MM.1S (cell line): ENCODE measurements at regions not wholly inside any gene's neighbourhood (a gene's known extent, or its start where the extent isn't known, plus 50 kb on each side); places are given as distances from the start of the nearest gene placed in this dataset.

ENCODE experiments used
- DNase-seq: peaks from one replicate; pipeline ENCODE4 v3.0.0-alpha.2; 2015
- H2AFZ ChIP-seq: fragments of 300-600 bp; sonication (generic); 2 replicates; pipeline ENCODE4 v1.6.0; 2016; ENCODE audit warnings: antibody characterized with exemption, low read length
- H3F3A ChIP-seq: fragments of 300-600 bp; sonication (generic); 2 replicates; pipeline ENCODE4 v1.6.1; 2016; ENCODE audit warnings: mild to moderate bottlenecking, antibody characterized with exemption, low read length, moderate library complexity, mixed read lengths; ENCODE audit not compliant: insufficient read depth
- H3K27ac ChIP-seq: fragments of 300-600 bp; sonication (generic); 2 replicates; pipeline ENCODE4 v1.5.1; 2016; ENCODE audit warnings: mild to moderate bottlenecking, low read length
- H3K27me3 ChIP-seq: fragments of 300-600 bp; sonication (generic); replicated peaks from 2 replicates; pipeline ENCODE4 v1.6.0; 2016; ENCODE audit warnings: low read length; ENCODE audit not compliant: insufficient read depth
- H3K36me3 ChIP-seq: fragments of 300-600 bp; sonication (generic); replicated peaks from 2 replicates; pipeline ENCODE4 v1.6.1; 2016; ENCODE audit warnings: mild to moderate bottlenecking, low read length, mixed read lengths; ENCODE audit not compliant: insufficient read depth
- H3K4me1 ChIP-seq: fragments of 300-600 bp; sonication (generic); 2 replicates; pipeline ENCODE4 v1.6.1; 2016; ENCODE audit warnings: low read length, mixed read lengths
- H3K4me2 ChIP-seq: fragments of 300-600 bp; sonication (generic); 2 replicates; pipeline ENCODE4 v1.6.0; 2016; ENCODE audit warnings: low read depth, low read length
- H3K4me3 ChIP-seq: fragments of 300-600 bp; sonication (generic); 2 replicates; pipeline ENCODE4 v1.5.1; 2016; ENCODE audit warnings: low read length, mixed read lengths
- H3K79me2 ChIP-seq: fragments of 300-600 bp; sonication (generic); 2 replicates; pipeline ENCODE4 v1.6.1; 2016; ENCODE audit warnings: mixed run types, low read length, mixed read lengths
- H3K9ac ChIP-seq: fragments of 300-600 bp; sonication (generic); 2 replicates; pipeline ENCODE4 v1.6.1; 2016; ENCODE audit warnings: low read length, mixed read lengths
- H3K9me2 ChIP-seq: fragments of 300-600 bp; sonication (generic); replicated peaks from 2 replicates; pipeline ENCODE4 v1.6.1; 2016; ENCODE audit warnings: mild to moderate bottlenecking, low read length, mixed read lengths; ENCODE audit not compliant: insufficient read depth
- H3K9me3 ChIP-seq: fragments of 300-600 bp; sonication (generic); replicated peaks from 2 replicates; pipeline ENCODE4 v1.6.1; 2016; ENCODE audit warnings: mild to moderate bottlenecking, low read length, mixed read lengths; ENCODE audit not compliant: insufficient read depth
- H4K20me1 ChIP-seq: fragments of 300-600 bp; sonication (generic); 2 replicates; pipeline ENCODE4 v1.6.1; 2016; ENCODE audit warnings: mild to moderate bottlenecking, low read length, moderate library complexity, mixed read lengths; ENCODE audit not compliant: insufficient read depth
- EZH2 ChIP-seq: fragments of 300-600 bp; sonication (generic); optimal IDR thresholded peaks from 2 replicates; pipeline ENCODE3; 2017; ENCODE audit warnings: low read depth, mild to moderate bottlenecking, antibody characterized with exemption, low read length, mixed read lengths
- EZH2phosphoT487 ChIP-seq: fragments of 300-600 bp; sonication (generic); IDR thresholded peaks from 2 replicates; pipeline ENCODE4 v1.6.1; 2018; ENCODE audit warnings: antibody characterized with exemption, low read length
- TF ChIP-seq, protein P1 (sequence below): fragments of 300-600 bp; sonication (generic); IDR thresholded peaks from 2 replicates; pipeline ENCODE4 v1.5.1; 2016; ENCODE audit warnings: antibody characterized with exemption, low read length, mixed read lengths

DNA sequence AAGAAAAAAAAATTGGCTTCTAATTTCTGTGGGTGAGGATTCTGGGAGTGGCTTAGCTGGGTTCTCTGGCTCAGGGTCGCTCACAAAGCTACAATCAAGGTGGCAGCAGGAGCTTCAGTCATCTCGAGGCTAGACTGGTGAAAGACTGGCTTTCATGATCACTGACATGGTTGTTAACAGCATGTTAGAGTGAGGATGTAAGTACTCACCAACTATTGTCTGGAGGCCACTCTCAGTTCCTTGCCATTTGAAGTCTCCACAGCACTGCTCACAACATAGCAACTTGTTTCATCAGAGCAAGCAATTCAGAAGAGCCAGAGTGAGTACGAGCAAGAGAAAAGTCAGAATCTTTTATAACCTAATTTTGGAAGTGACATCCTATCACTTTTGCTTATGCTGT is 145.7 kb upstream of the PRSS16 start:
- H3K27ac ChIP-seq: no peak overlapping the region
- no peak overlapping the region for H2AFZ ChIP-seq
- H4K20me1 ChIP-seq: no peaks in the 10 kb centered on the region
- H3K9me3 ChIP-seq: no peaks in the 10 kb centered on the region
- H3K9me2 ChIP-seq: no peaks in the 10 kb centered on the region
- no peak for TF ChIP-seq EZH2
- TF ChIP-seq, protein P1, sequence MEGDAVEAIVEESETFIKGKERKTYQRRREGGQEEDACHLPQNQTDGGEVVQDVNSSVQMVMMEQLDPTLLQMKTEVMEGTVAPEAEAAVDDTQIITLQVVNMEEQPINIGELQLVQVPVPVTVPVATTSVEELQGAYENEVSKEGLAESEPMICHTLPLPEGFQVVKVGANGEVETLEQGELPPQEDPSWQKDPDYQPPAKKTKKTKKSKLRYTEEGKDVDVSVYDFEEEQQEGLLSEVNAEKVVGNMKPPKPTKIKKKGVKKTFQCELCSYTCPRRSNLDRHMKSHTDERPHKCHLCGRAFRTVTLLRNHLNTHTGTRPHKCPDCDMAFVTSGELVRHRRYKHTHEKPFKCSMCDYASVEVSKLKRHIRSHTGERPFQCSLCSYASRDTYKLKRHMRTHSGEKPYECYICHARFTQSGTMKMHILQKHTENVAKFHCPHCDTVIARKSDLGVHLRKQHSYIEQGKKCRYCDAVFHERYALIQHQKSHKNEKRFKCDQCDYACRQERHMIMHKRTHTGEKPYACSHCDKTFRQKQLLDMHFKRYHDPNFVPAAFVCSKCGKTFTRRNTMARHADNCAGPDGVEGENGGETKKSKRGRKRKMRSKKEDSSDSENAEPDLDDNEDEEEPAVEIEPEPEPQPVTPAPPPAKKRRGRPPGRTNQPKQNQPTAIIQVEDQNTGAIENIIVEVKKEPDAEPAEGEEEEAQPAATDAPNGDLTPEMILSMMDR: no peak
- no peak for TF ChIP-seq EZH2phosphoT487
- H3K36me3 ChIP-seq: no peaks in the 10 kb centered on the region
- no peaks in the 10 kb centered on the region for H3F3A ChIP-seq
- no peaks in the 10 kb centered on the region for H3K27me3 ChIP-seq
- no peak overlapping the region for H3K9ac ChIP-seq
- no peak for DNase-seq
- H3K4me1 ChIP-seq: no peaks in the 10 kb centered on the region
- H3K4me3 ChIP-seq: no peak overlapping the region
- no peak overlapping the region for H3K4me2 ChIP-seq
- no peaks in the 10 kb centered on the region for H3K79me2 ChIP-seq

DNA sequence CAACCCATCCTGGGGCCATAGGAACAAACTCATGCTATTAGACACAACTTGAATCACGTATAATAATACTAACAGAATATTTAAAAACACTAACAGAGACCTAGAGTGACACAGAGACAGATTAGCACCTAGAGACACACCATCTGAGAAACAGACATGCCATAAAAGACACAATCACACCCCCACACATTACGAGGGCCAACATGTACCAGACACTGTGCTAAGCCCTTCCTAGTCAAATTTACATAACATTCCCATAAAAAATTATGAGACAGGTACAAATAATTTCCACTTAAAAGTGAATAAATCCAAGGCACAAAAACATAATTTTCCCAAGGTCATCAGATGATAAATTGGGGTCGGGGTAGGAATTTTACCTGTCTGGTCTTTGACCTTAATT is 141.1 kb upstream of the PRSS16 start:
- H3K9me2 ChIP-seq: no peaks in the 10 kb centered on the region
- no peaks in the 10 kb centered on the region for H3K79me2 ChIP-seq
- H3K4me2 ChIP-seq: no peak overlapping the region
- H3K9me3 ChIP-seq: no peaks in the 10 kb centered on the region
- no peaks in the 10 kb centered on the region for H3K36me3 ChIP-seq
- no peak overlapping the region for H3K9ac ChIP-seq
- H3K4me3 ChIP-seq: no peak overlapping the region
- no peaks in the 10 kb centered on the region for H3K4me1 ChIP-seq
- TF ChIP-seq EZH2phosphoT487 (no peak), EZH2 (no peak)
- TF ChIP-seq, protein P1: no peak
- no peaks in the 10 kb centered on the region for H4K20me1 ChIP-seq
- H2AFZ ChIP-seq: no peak overlapping the region
- H3K27ac ChIP-seq: no peak overlapping the region
- no peaks in the 10 kb centered on the region for H3K27me3 ChIP-seq
- no peaks in the 10 kb centered on the region for H3F3A ChIP-seq
- DNase-seq: no peak

DNA sequence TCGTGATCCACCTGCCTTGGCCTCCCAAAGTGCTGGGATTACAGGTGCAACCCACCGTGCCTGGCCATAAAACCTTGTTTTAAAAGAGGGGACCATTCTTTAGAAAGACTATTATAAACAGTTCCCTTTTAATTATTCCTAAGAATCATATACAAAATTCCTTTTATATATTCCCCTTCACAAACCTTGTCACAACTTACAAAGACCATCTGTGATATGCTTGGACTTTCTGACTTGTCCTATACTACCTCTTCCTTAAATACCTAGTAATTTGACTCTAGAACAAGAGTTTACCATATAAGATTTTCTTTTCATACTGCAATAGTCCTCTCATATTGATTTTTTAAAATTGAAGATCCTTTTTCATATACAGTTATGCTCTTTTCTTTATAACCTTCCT is 135.8 kb upstream of the PRSS16 start:
- Histone ChIP-seq H2AFZ (no peak overlapping the region), H3K27ac (no peak overlapping the region), H3K36me3 (no peaks in the 10 kb centered on the region), H4K20me1 (no peaks in the 10 kb centered on the region), H3K27me3 (no peaks in the 10 kb centered on the region), H3K9me2 (no peaks in the 10 kb centered on the region), H3K4me1 (peaks cover 4% of the 10 kb centered on the region; the same call in 1 of the 2 replicates), H3K4me2 (no peak overlapping the region), H3K4me3 (no peak overlapping the region), H3K9ac (no peak overlapping the region), H3F3A (no peaks in the 10 kb centered on the region), H3K9me3 (no peaks in the 10 kb centered on the region), H3K79me2 (no peaks in the 10 kb centered on the region)
- TF ChIP-seq EZH2: no peak
- TF ChIP-seq, protein P1: no peak
- no peak for TF ChIP-seq EZH2phosphoT487
- DNase-seq: no peak
